Thyroid gland (tissue), 4 donors: ENCODE measurements at regions not wholly inside any gene's neighbourhood (a gene's known extent, or its start where the extent isn't known, plus 50 kb on each side); places are given as distances from the start of the nearest gene placed in this dataset.

Source experiments
- DNase-seq, 2 donors: peaks; one replicate each; pipeline ENCODE4 v3.0.0-alpha.2; 2019
- H3K27ac ChIP-seq, 3 donors: fragments of 200-600 bp; sonication (generic); 1 replicate in 2 of 3; 2 replicates in 1 of 3; pipeline ENCODE4 v1.5.1; 2016 to 2019; ENCODE audit warnings: mild to moderate bottlenecking in 1 of 3, moderate library complexity in 1 of 3
- H3K27me3 ChIP-seq: fragments of 200-600 bp; sonication (generic); one replicate; pipeline ENCODE4 v1.5.1; 2019
- H3K36me3 ChIP-seq, 2 donors: fragments of 200-600 bp; sonication (generic); one replicate each; pipeline ENCODE4 v1.5.1; 2016 to 2019
- H3K4me1 ChIP-seq, 2 donors: fragments of 200-600 bp; sonication (generic); one replicate each; pipeline ENCODE4 v1.5.1; 2017 to 2019
- H3K4me3 ChIP-seq, 3 donors: fragments of 200-600 bp; sonication (generic); replicated peaks in 1 of 3; 1 replicate in 2 of 3; 2 replicates in 1 of 3; pipeline ENCODE4 v1.5.1; 2016; ENCODE audit warnings: mild to moderate bottlenecking in 1 of 3
- H3K9me3 ChIP-seq: fragments of 200-600 bp; sonication (generic); one replicate; pipeline ENCODE4 v1.5.1; 2017
- CTCF ChIP-seq, 6 experiments: fragments of 200-600 bp in 3 of 6; fragments of 450-650 bp in 3 of 6; sonication (generic) in 3 of 6; IDR thresholded peaks; one replicate each; pipeline ENCODE4 v1.5.1; 2016 to 2019; ENCODE audit warnings: antibody characterized with exemption in 6 of 6, mild to moderate bottlenecking in 2 of 6, inconsistent platforms in 1 of 6, moderate library complexity in 1 of 6
- POLR2A ChIP-seq, 2 donors: fragments of 450-650 bp; IDR thresholded peaks; one replicate each; pipeline ENCODE4 v1.6.1; 2017; ENCODE audit warnings: antibody characterized with exemption in 2 of 2, mild to moderate bottlenecking in 2 of 2, moderate library complexity in 1 of 2
- WGBS, 2 donors: methylation state at CpG; one replicate each; pipeline ENCODE4 v1.1.5; 2017; 5-methylcytosine and 5-hydroxymethylcytosine counted together
- intact Hi-C: fragments of 100-400 bp; cut with DNase I; formaldehyde crosslinking; loops from one replicate; pipeline ENCODE4 v1.15.1; 2023

GRCh38 chr4:4641661-4642495 is 100.0 kb upstream of the STX18 start:
- no peak overlapping the region for H3K4me3 ChIP-seq
- intact Hi-C loops, result no loop called here
- H3K27me3 ChIP-seq, result no peaks in the 10 kb centered on the region
- TF ChIP-seq POLR2A (IDR thresholded peaks at IDR 0.05) (no peak), CTCF (IDR thresholded peaks at IDR 0.05) (no peak)
- DNase-seq, result no peak
- no peaks in the 10 kb centered on the region for H3K4me1 ChIP-seq
- 67 to 68% methylated on average over 23 of the region's 23 CpGs for WGBS, 2 donors
- H3K36me3 ChIP-seq, result no peaks in the 10 kb centered on the region
- no peak overlapping the region for H3K27ac ChIP-seq
- no peaks in the 10 kb centered on the region for H3K9me3 ChIP-seq

GRCh38 chr4:4641254-4641653 is 99.4 kb upstream of the STX18 start:
- Histone ChIP-seq H3K4me3 (no peak overlapping the region), H3K27ac (no peak overlapping the region), H3K4me1 (no peaks in the 10 kb centered on the region), H3K36me3 (no peaks in the 10 kb centered on the region), H3K27me3 (no peaks in the 10 kb centered on the region), H3K9me3 (no peaks in the 10 kb centered on the region)
- no peak for DNase-seq
- WGBS, 2 donors, result 76 to 81% methylated on average over 8 of the region's 8 CpGs
- intact Hi-C loops, result no loop called here
- no peak for TF ChIP-seq CTCF (IDR thresholded peaks at IDR 0.05)
- no peak for TF ChIP-seq POLR2A (IDR thresholded peaks at IDR 0.05)

- TF ChIP-seq POLR2A (IDR thresholded peaks at IDR 0.05) (no peak), CTCF (IDR thresholded peaks at IDR 0.05) (no peak)
- Histone ChIP-seq H3K4me3 (no peak overlapping the region), H3K4me1 (no peaks in the 10 kb centered on the region), H3K27me3 (no peaks in the 10 kb centered on the region), H3K9me3 (no peaks in the 10 kb centered on the region), H3K36me3 (no peaks in the 10 kb centered on the region), H3K27ac (no peak overlapping the region)
- 47 to 49% methylated on average over 10 of the region's 10 CpGs for WGBS, 2 donors
- intact Hi-C loops, result no loop called here
- DNase-seq, result no peak
These were observed 98.8 kb upstream of the STX18 start for GRCh38 chr4:4640692-4641091.

- WGBS, 2 donors, result 82% methylated on average over 3 of the region's 3 CpGs
- no peaks in the 10 kb centered on the region for H3K4me1 ChIP-seq
- TF ChIP-seq POLR2A (IDR thresholded peaks at IDR 0.05), result no peak
- no peak for TF ChIP-seq CTCF (IDR thresholded peaks at IDR 0.05)
- intact Hi-C loops, result no loop called here
- no peak for DNase-seq
- H3K4me3 ChIP-seq, result no peak overlapping the region
- no peaks in the 10 kb centered on the region for H3K27me3 ChIP-seq
- H3K36me3 ChIP-seq, result no peaks in the 10 kb centered on the region
- H3K9me3 ChIP-seq, result no peaks in the 10 kb centered on the region
- H3K27ac ChIP-seq, result no peak overlapping the region
These were observed 97.5 kb upstream of the STX18 start for GRCh38 chr4:4639370-4639769.

- Histone ChIP-seq H3K4me1 (no peaks in the 10 kb centered on the region), H3K4me3 (no peak overlapping the region), H3K9me3 (no peaks in the 10 kb centered on the region), H3K36me3 (no peaks in the 10 kb centered on the region), H3K27ac (no peak overlapping the region), H3K27me3 (no peaks in the 10 kb centered on the region)
- TF ChIP-seq POLR2A (IDR thresholded peaks at IDR 0.05), result no peak
- no peak for TF ChIP-seq CTCF (IDR thresholded peaks at IDR 0.05)
- intact Hi-C loops, result no loop called here
- DNase-seq, result no peak
- 89 to 91% methylated on average over 5 of the region's 5 CpGs for WGBS, 2 donors
These were observed 95.9 kb upstream of the STX18 start for GRCh38 chr4:4637710-4638109.
